ENCODE measurements at regions not wholly inside any gene's neighbourhood (a gene's known extent, or its start where the extent isn't known, plus 50 kb on each side); places are given as distances from the start of the nearest gene placed in this dataset.

- H3K36me3 ChIP-seq (ENCODE audit: low read depth), result no peaks in the 10 kb centered on the region
- no peaks in the 10 kb centered on the region for H4K20me1 ChIP-seq (ENCODE audit: insufficient read depth)
- H3F3A ChIP-seq (ENCODE audit: insufficient read depth, low read depth), result no peaks in the 10 kb centered on the region
- intact Hi-C loops (cut with micrococcal nuclease; ENCODE audit: unreplicated experiment), result no loop called here
- no peak for DNase-seq
- H3K4me1 ChIP-seq (replicated peaks; ENCODE audit: insufficient read depth), result no peaks in the 10 kb centered on the region
- BruUV-seq (replicated peaks), result no TSS peak
- no peak overlapping the region for H3K4me2 ChIP-seq
- peaks cover 3% of the 10 kb centered on the region; the same call in 1 of the 2 replicates for H3K27me3 ChIP-seq (ENCODE audit: insufficient read depth, low read depth)
- H3K9me2 ChIP-seq (ENCODE audit: insufficient read depth), result no peaks in the 10 kb centered on the region
- no peaks in the 10 kb centered on the region for H3K79me2 ChIP-seq (ENCODE audit: low read depth)
- H3K27ac ChIP-seq, result no peak overlapping the region
- H3K9me3 ChIP-seq (ENCODE audit: insufficient read depth, low read depth), result no peaks in the 10 kb centered on the region
- no peak for TF ChIP-seq EZH2 (IDR thresholded peaks at IDR 0.05; ENCODE audit: low read depth)
- no peak for TF ChIP-seq CTCF (conservative IDR thresholded peaks at IDR 0.05)
- ChIA-PET POLR2A (ENCODE audit: unreplicated experiment) (no interaction called here), CTCF (no interaction called here)
- no peak overlapping the region for H2AFZ ChIP-seq
- no peak overlapping the region for H3K4me3 ChIP-seq
Measured at GRCh38 chr2:6249557-6249956, 557.4 kb downstream of the SOX11 start.

- no peaks in the 10 kb centered on the region for H3K9me2 ChIP-seq (ENCODE audit: insufficient read depth)
- no peaks in the 10 kb centered on the region for H3K36me3 ChIP-seq (ENCODE audit: low read depth)
- intact Hi-C loops (cut with micrococcal nuclease; ENCODE audit: unreplicated experiment), result no loop called here
- TF ChIP-seq EZH2 (IDR thresholded peaks at IDR 0.05; ENCODE audit: low read depth), result no peak
- no peak for TF ChIP-seq CTCF (conservative IDR thresholded peaks at IDR 0.05)
- no peaks in the 10 kb centered on the region for H4K20me1 ChIP-seq (ENCODE audit: insufficient read depth)
- no peak overlapping the region for H3K27ac ChIP-seq
- ChIA-PET POLR2A (ENCODE audit: unreplicated experiment) (no interaction called here), CTCF (no interaction called here)
- H3K4me1 ChIP-seq (replicated peaks; ENCODE audit: insufficient read depth), result no peaks in the 10 kb centered on the region
- no peak overlapping the region for H3K4me3 ChIP-seq
- H2AFZ ChIP-seq, result no peak overlapping the region
- no peaks in the 10 kb centered on the region for H3F3A ChIP-seq (ENCODE audit: insufficient read depth, low read depth)
- no peaks in the 10 kb centered on the region for H3K27me3 ChIP-seq (ENCODE audit: insufficient read depth, low read depth)
- no TSS peak for BruUV-seq (replicated peaks)
- no peaks in the 10 kb centered on the region for H3K9me3 ChIP-seq (ENCODE audit: insufficient read depth, low read depth)
- H3K4me2 ChIP-seq, result no peak overlapping the region
- no peaks in the 10 kb centered on the region for H3K79me2 ChIP-seq (ENCODE audit: low read depth)
- no peak for DNase-seq
Measured at GRCh38 chr2:6254441-6254840, 562.3 kb downstream of the SOX11 start.

- Histone ChIP-seq H4K20me1 (ENCODE audit: insufficient read depth) (no peaks in the 10 kb centered on the region), H3K9me3 (ENCODE audit: insufficient read depth, low read depth) (no peaks in the 10 kb centered on the region), H3K9me2 (ENCODE audit: insufficient read depth) (no peaks in the 10 kb centered on the region), H2AFZ (no peak overlapping the region), H3K4me3 (no peak overlapping the region), H3K27ac (no peak overlapping the region), H3K36me3 (ENCODE audit: low read depth) (no peaks in the 10 kb centered on the region), H3K4me2 (no peak overlapping the region), H3K27me3 (ENCODE audit: insufficient read depth, low read depth) (peaks cover 45% of the 10 kb centered on the region), H3K4me1 (replicated peaks; ENCODE audit: insufficient read depth) (no peaks in the 10 kb centered on the region), H3K79me2 (ENCODE audit: low read depth) (no peaks in the 10 kb centered on the region), H3F3A (ENCODE audit: insufficient read depth, low read depth) (no peaks in the 10 kb centered on the region)
- CTCF ChIA-PET, result no interaction called here
- TF ChIP-seq CTCF (conservative IDR thresholded peaks at IDR 0.05), result no peak
- BruUV-seq (replicated peaks), result no TSS peak
- intact Hi-C loops (cut with micrococcal nuclease; ENCODE audit: unreplicated experiment), result no loop called here
- DNase-seq, result no peak
- POLR2A ChIA-PET (ENCODE audit: unreplicated experiment), result no interaction called here
Measured at GRCh38 chr2:6264198-6264597, 572.0 kb downstream of the SOX11 start.

Measured in PC-9 (cell line).